ENCODE measurements at regions not wholly inside any gene's neighbourhood (a gene's known extent, or its start where the extent isn't known, plus 50 kb on each side); places are given as distances from the start of the nearest gene placed in this dataset.

DNA sequence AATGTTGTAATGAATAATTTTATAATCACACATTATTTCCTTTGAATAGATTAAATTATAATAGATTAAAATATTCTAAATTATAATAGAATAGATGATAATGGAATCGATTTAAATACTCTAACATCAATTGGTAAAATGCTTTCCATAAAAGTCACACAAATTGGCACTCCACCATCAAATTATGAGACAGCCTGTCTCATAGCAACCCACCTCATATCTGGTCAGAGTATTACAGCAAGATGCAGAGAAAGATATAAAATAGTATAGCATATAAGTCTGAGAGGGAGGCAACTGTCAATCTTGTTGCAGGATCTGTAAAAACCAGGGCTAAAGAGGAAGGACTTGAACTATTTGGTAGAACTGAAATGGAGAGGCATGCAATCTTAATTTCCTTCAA, 98.4 kb upstream of the NCKAP5 start:
- no peak overlapping the region for H2AFZ ChIP-seq (ENCODE audit: low read length, unreplicated experiment)
- peaks cover 6% of the 10 kb centered on the region; the same call in 1 of the 2 replicates for H3K36me3 ChIP-seq (ENCODE audit: insufficient read depth, low read length)
- peak overlapping the region; percentile 76 for H3K27ac ChIP-seq (ENCODE audit: low read depth, low read length)
- peaks cover 10% of the 10 kb centered on the region for H3K4me1 ChIP-seq (ENCODE audit: control insufficient read depth, insufficient read depth, low read length, unreplicated experiment)
- H3K27me3 ChIP-seq (ENCODE audit: insufficient read depth, low read length): no peaks in the 10 kb centered on the region
- H3K4me3 ChIP-seq (ENCODE audit: low read depth, low read length): no peak overlapping the region
- H3K79me2 ChIP-seq (ENCODE audit: control insufficient read depth, insufficient read depth, low read length, unreplicated experiment): no peaks in the 10 kb centered on the region

DNA sequence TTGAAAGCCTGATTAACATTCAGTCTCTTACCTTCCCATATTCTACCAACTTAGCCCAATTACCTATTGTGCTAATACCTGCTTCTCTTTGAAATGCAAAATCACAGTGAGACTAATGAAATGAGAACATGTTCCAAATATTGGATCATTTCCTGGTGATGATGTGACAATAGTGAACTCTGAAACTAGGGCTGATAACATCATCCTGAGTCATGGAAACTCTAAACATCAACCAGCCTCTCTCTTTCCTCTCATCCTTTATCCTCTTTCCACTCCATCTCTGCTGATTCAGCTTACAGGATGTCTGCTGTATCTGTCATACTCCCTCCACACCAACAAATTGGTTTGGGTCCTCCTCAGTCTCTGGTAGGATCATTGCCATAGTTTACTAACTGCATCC, 98.8 kb upstream of the NCKAP5 start:
- Histone ChIP-seq H3K4me1 (ENCODE audit: control insufficient read depth, insufficient read depth, low read length, unreplicated experiment) (peaks cover 10% of the 10 kb centered on the region), H3K36me3 (ENCODE audit: insufficient read depth, low read length) (peaks cover 6% of the 10 kb centered on the region; the same call in 1 of the 2 replicates), H3K79me2 (ENCODE audit: control insufficient read depth, insufficient read depth, low read length, unreplicated experiment) (no peaks in the 10 kb centered on the region), H3K27me3 (ENCODE audit: insufficient read depth, low read length) (no peaks in the 10 kb centered on the region), H3K4me3 (ENCODE audit: low read depth, low read length) (no peak overlapping the region), H3K27ac (ENCODE audit: low read depth, low read length) (peak overlapping the region; percentile 76), H2AFZ (ENCODE audit: low read length, unreplicated experiment) (no peak overlapping the region)

DNA sequence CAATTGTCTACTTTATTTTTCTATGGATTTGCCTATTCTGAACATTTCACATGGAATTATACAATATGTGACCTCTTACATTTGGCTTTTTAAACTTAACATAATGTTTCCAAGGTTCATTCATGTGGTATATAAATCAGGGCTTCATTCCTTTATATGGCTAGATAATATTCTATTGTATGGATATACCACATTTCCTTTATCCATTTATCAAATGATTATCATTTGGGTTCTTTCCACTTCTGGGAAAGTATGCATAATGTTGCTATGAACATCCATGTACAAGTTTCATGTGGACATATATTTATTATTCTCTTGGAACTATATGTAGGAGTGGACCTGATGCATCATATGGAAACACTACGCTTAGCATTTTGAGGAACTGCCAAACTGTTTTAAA, 99.7 kb upstream of the NCKAP5 start:
- no peak overlapping the region for H3K4me3 ChIP-seq (ENCODE audit: low read depth, low read length)
- H3K4me1 ChIP-seq (ENCODE audit: control insufficient read depth, insufficient read depth, low read length, unreplicated experiment): peaks cover 10% of the 10 kb centered on the region
- no peaks in the 10 kb centered on the region for H3K79me2 ChIP-seq (ENCODE audit: control insufficient read depth, insufficient read depth, low read length, unreplicated experiment)
- no peaks in the 10 kb centered on the region for H3K27me3 ChIP-seq (ENCODE audit: insufficient read depth, low read length)
- H3K27ac ChIP-seq (ENCODE audit: low read depth, low read length): no peak overlapping the region
- H3K36me3 ChIP-seq (ENCODE audit: insufficient read depth, low read length): peaks cover 6% of the 10 kb centered on the region; the same call in 1 of the 2 replicates
- H2AFZ ChIP-seq (ENCODE audit: low read length, unreplicated experiment): no peak overlapping the region

DNA sequence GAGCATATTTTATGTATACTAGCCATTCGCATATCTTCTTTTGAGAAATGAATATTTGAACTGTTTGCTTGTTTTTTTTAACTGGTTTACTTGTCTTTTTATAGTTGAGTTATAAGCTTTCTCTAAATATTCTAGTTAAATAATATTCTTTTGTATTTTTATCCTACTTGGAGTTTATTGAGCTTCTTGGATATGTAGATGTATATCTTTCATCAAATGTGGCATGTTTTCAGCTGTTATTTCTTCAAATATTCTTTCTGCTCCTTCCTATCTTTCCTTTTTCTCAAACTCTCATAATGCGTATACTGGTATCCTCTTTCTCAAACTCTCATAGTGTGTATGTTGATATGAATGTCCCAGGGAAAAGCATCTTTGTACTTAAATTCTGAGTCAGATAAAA, 100.3 kb upstream of the NCKAP5 start:
- H3K4me1 ChIP-seq (ENCODE audit: control insufficient read depth, insufficient read depth, low read length, unreplicated experiment): peaks cover 10% of the 10 kb centered on the region
- H3K27me3 ChIP-seq (ENCODE audit: insufficient read depth, low read length): no peaks in the 10 kb centered on the region
- H3K79me2 ChIP-seq (ENCODE audit: control insufficient read depth, insufficient read depth, low read length, unreplicated experiment): no peaks in the 10 kb centered on the region
- no peak overlapping the region for H3K27ac ChIP-seq (ENCODE audit: low read depth, low read length)
- no peak overlapping the region for H3K4me3 ChIP-seq (ENCODE audit: low read depth, low read length)
- H3K36me3 ChIP-seq (ENCODE audit: insufficient read depth, low read length): peaks cover 6% of the 10 kb centered on the region; the same call in 1 of the 2 replicates
- no peak overlapping the region for H2AFZ ChIP-seq (ENCODE audit: low read length, unreplicated experiment)

DNA sequence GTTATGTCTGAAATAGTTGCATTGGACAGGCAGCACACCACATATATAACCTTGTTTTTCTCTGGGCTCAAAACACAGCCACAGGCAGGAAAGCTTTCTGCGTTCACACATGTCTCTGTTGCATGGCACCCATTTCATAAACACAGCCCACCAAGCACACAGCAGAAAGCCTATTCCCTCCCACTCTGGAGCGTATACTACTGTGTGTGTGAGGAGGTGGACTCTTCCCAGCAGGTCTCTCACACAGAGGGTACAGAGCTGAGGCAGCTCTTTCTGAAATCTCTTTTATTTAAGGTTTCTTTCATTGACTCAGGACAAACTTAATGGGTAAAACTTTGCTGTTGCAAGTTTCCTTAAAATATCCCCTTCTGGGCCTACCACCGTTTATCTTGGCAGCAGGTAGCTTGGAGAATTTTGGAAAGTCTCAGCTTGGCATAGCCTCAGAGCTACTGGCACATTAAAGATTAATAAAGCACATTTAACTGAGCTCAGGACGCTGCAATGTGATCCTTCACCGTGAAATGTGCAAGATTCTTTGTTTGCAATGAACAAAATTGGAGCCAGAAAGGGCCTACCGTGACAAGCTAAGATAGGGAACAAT, 105.1 kb upstream of the NCKAP5 start:
- H3K79me2 ChIP-seq (ENCODE audit: control insufficient read depth, insufficient read depth, low read length, unreplicated experiment): no peaks in the 10 kb centered on the region
- H3K36me3 ChIP-seq (ENCODE audit: insufficient read depth, low read length): 0 out of 2 replicates have a peak, but pooled peaks cover 3% of the 10 kb centered on the region
- H3K4me1 ChIP-seq (ENCODE audit: control insufficient read depth, insufficient read depth, low read length, unreplicated experiment): peaks cover 18% of the 10 kb centered on the region
- H3K27me3 ChIP-seq (ENCODE audit: insufficient read depth, low read length): no peaks in the 10 kb centered on the region
- no peak overlapping the region for H3K27ac ChIP-seq (ENCODE audit: low read depth, low read length)
- no peak overlapping the region for H3K4me3 ChIP-seq (ENCODE audit: low read depth, low read length)
- H2AFZ ChIP-seq (ENCODE audit: low read length, unreplicated experiment): no peak overlapping the region

DNA sequence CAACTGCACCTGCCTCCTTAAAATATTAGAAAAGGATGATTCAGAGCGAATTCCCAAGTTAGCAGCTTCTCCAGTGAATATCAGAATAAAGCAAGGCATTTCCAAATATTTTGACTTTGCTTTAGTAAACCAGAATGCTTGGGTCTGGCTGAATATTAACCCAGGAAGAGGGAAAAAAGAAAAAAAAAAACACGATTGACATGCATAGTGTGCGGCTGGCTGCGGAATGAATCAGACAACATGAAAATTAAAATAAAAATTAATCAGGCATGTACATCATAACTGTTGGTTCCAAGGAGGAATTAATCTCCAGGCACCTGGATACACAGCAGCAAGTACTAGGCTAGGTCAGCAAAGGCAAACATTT, 105.8 kb upstream of the NCKAP5 start:
- Histone ChIP-seq H2AFZ (ENCODE audit: low read length, unreplicated experiment) (no peak overlapping the region), H3K27ac (ENCODE audit: low read depth, low read length) (no peak overlapping the region), H3K36me3 (ENCODE audit: insufficient read depth, low read length) (0 out of 2 replicates have a peak, but pooled peaks cover 2% of the 10 kb centered on the region), H3K27me3 (ENCODE audit: insufficient read depth, low read length) (no peaks in the 10 kb centered on the region), H3K4me3 (ENCODE audit: low read depth, low read length) (peak overlapping the region; percentile 72), H3K4me1 (ENCODE audit: control insufficient read depth, insufficient read depth, low read length, unreplicated experiment) (peaks cover 18% of the 10 kb centered on the region), H3K79me2 (ENCODE audit: control insufficient read depth, insufficient read depth, low read length, unreplicated experiment) (no peaks in the 10 kb centered on the region)

DNA sequence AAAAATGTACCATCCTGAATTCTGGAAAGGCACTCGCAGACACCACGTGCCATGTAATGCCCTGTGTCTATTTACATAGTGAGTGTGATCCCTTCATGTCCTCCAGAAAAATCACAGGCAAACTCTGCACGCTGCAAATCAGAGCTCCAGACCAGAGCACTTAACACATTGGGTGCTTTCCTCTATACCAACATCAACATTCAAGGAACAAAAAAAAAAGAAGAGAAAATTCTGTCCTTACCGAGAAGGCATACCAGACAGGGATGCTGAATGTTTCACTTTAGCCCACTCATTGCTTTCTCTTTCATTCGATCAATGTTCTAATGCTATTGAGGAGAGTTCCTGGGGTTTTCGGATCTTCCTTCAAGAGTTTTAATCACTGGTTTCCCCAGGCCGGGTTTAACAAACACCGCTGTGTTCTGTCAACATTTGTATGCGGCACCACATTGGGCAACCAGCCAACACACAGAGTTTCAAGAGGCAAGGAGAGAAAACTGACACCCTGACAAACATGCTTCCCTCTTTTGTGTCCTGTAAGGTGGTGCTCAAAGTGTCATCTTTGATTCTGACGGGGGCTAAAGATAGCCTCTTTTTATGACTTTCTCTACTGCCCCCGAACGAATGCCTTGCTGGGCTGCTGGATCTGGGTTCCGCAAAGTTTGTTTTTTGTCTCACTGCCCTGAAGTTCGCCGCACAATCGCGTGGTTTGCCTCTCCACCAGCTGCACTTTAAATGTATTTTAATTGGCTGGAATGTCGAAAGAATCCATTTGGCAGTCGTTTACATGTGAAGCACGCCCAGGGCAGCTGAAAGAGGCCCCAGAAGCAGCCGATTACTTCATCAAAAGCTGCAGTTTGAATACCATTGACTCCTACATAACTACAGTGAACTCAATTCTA, 106.4 kb upstream of the NCKAP5 start:
- Histone ChIP-seq H3K79me2 (ENCODE audit: control insufficient read depth, insufficient read depth, low read length, unreplicated experiment) (no peaks in the 10 kb centered on the region), H3K27ac (ENCODE audit: low read depth, low read length) (peak overlapping the region; percentile 3; the same call in 1 of the 2 replicates), H3K4me3 (ENCODE audit: low read depth, low read length) (peak overlapping the region; percentile 72), H3K27me3 (ENCODE audit: insufficient read depth, low read length) (no peaks in the 10 kb centered on the region), H2AFZ (ENCODE audit: low read length, unreplicated experiment) (peak overlapping the region; percentile 88), H3K4me1 (ENCODE audit: control insufficient read depth, insufficient read depth, low read length, unreplicated experiment) (peaks cover 18% of the 10 kb centered on the region), H3K36me3 (ENCODE audit: insufficient read depth, low read length) (no peaks in the 10 kb centered on the region)

DNA sequence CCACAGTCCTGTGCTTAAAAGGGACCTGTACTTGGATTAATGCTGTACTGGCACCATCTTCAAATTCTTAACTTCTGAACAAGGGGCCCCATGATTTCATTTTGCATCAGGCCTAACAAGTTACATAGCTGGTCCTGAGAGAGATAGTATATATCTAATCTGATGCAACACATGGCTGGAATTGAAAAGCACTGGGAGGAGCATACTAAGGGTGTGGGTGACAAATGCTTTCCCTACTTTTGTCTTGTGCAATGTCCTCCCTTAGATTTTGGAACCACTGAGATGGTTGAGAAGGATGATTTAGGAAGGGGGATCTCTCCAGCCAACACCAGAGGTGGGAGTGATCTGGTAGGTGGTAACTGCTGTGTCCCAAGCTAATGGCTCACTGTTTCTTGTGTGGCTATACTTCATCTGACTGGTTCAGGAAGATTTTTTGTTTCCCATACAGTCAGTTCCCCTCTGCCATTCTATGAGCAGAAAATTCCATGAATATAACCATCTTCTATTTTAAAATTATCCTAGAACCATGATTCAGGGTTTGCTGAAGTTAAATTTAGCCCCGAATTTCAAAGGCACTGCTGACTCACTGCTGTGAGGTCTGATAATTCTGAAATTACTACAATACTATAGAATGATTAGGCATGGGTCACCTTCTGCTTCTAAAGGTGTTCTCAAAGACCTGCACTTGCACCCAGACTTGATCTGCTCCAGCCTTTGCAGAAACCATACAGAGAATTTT, 108.3 kb upstream of the NCKAP5 start:
- H3K27ac ChIP-seq (ENCODE audit: low read depth, low read length): 0 out of 2 replicates have a peak overlapping the region, but pooled peaks have one; percentile 16
- H3K79me2 ChIP-seq (ENCODE audit: control insufficient read depth, insufficient read depth, low read length, unreplicated experiment): no peaks in the 10 kb centered on the region
- H3K4me3 ChIP-seq (ENCODE audit: low read depth, low read length): no peak overlapping the region
- peaks cover 18% of the 10 kb centered on the region for H3K4me1 ChIP-seq (ENCODE audit: control insufficient read depth, insufficient read depth, low read length, unreplicated experiment)
- H3K27me3 ChIP-seq (ENCODE audit: insufficient read depth, low read length): no peaks in the 10 kb centered on the region
- no peak overlapping the region for H2AFZ ChIP-seq (ENCODE audit: low read length, unreplicated experiment)
- no peaks in the 10 kb centered on the region for H3K36me3 ChIP-seq (ENCODE audit: insufficient read depth, low read length)

DNA sequence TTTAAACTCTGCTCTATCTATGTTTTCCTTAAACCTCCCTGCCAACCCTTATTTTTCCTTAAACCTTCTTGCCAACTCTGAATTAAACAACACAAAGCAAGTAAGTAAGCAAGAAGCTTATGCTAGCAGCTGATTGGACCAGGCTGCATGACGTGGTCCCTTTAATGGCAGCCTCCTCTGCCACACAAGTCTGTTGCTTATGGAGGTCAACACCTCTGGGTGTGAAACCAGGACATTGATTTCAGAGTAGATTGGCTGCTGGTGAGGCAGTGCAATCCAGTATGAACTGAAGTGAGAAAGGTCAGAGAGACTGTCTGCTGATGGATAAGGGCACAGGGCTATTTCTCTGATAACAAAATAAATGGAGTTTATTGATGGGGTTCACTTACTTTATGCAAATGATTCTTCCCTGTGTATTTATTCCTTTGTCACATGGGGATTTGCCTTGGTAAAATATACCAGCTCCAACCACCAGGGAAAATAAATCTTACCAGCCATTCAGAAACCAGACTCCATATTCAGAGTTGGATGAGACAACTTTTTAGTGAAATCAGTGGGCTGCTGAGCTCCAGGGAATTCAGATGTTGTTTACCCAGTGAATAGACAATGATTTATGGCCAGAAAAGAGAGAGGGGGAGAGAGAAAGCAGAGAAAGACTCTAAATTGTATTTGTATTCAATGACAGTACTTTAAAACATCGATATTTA, 112.2 kb upstream of the NCKAP5 start:
- Histone ChIP-seq H3K4me3 (ENCODE audit: low read depth, low read length) (no peak overlapping the region), H2AFZ (ENCODE audit: low read length, unreplicated experiment) (no peak overlapping the region), H3K27me3 (ENCODE audit: insufficient read depth, low read length) (peaks cover 11% of the 10 kb centered on the region), H3K27ac (ENCODE audit: low read depth, low read length) (no peak overlapping the region), H3K4me1 (ENCODE audit: control insufficient read depth, insufficient read depth, low read length, unreplicated experiment) (peaks cover 13% of the 10 kb centered on the region), H3K79me2 (ENCODE audit: control insufficient read depth, insufficient read depth, low read length, unreplicated experiment) (no peaks in the 10 kb centered on the region), H3K36me3 (ENCODE audit: insufficient read depth, low read length) (no peaks in the 10 kb centered on the region)

DNA sequence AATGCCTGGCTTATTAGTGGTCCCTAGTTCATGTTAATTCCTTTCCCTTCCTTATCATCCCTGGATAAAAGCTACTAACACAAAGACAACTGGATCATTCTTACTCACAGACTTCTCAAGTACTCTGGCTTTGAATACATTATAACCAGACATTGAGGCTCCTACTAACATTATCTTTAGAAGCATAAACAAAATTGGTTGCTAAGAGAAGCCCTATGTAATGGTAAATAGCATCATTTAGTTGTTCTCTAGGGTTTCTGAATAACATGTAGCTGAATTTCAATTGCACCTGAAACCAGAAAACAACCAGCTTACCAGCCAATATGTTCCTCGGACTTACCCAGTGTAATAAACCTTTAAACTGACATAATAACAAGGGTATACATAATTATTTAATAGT, 114.1 kb upstream of the NCKAP5 start:
- no peaks in the 10 kb centered on the region for H3K36me3 ChIP-seq (ENCODE audit: insufficient read depth, low read length)
- H3K4me3 ChIP-seq (ENCODE audit: low read depth, low read length): no peak overlapping the region
- no peak overlapping the region for H2AFZ ChIP-seq (ENCODE audit: low read length, unreplicated experiment)
- H3K27ac ChIP-seq (ENCODE audit: low read depth, low read length): no peak overlapping the region
- peaks cover 29% of the 10 kb centered on the region for H3K27me3 ChIP-seq (ENCODE audit: insufficient read depth, low read length)
- no peaks in the 10 kb centered on the region for H3K4me1 ChIP-seq (ENCODE audit: control insufficient read depth, insufficient read depth, low read length, unreplicated experiment)
- H3K79me2 ChIP-seq (ENCODE audit: control insufficient read depth, insufficient read depth, low read length, unreplicated experiment): no peaks in the 10 kb centered on the region

All from ACC112 (cell line).